GM19239 (cell line): ENCODE measurements at regions not wholly inside any gene's neighbourhood (a gene's known extent, or its start where the extent isn't known, plus 50 kb on each side); places are given as distances from the start of the nearest gene placed in this dataset.

Source experiments
- DNase-seq: peaks from one replicate; pipeline ENCODE4 v3.0.0; 2011; ENCODE audit warnings: low spot score; ENCODE audit not compliant: insufficient read length
- FAIRE-seq: peaks from 2 replicates; lab custom pipeline; 2011; peaks lifted over from hg19 to GRCh38; lab: Jason Lieb, UNC

DNA sequence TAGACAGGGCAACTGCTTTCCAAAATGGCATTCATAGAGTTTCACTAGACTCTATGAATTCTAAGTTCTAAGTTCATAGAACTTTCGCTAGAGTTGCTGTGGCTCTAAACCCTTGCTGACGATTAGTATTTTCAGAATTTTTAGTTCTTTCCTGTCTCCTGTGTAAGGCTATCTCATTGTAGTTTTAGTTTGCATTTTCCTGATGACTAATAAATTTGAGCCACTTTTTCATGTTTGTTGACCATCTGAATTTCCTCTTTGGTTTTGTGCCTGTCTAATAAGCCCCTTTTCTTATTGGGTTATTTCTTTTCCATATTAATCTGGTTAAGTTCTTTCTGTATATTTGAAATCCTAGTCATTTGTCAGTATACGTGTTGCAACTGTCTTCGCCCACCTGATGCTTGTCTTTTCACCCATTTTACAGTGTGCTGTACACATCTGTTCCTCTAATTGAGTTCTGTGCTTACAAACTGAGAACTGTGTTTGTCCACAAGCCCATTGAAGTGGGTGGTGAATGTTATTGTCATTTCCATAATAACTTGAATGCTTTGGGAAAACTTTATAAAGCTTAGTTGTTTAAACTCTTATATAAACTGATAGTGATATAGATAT lies 177.7 kb upstream of the CDYL start:
- DNase-seq = no peak
- no peak for FAIRE-seq

DNA sequence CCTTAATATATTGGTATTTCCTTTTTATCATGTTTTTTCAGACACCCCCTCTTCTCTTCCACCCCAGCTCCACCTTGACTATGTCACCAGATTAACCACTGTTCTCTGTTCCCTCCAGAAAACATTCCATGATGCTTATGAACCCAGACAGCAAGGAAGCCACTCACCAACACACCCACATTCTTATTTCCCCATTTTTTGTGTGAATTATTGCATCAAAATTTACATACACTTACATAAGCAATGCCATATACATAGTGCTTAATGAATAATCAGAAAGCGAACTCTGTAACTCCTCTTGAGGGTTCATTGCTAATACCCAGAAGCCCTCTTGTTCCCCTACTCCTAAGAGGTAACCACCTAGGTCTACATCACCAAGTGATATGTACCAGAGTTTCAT lies 182.3 kb upstream of the CDYL start:
- DNase-seq (no peak), FAIRE-seq (no peak)

DNA sequence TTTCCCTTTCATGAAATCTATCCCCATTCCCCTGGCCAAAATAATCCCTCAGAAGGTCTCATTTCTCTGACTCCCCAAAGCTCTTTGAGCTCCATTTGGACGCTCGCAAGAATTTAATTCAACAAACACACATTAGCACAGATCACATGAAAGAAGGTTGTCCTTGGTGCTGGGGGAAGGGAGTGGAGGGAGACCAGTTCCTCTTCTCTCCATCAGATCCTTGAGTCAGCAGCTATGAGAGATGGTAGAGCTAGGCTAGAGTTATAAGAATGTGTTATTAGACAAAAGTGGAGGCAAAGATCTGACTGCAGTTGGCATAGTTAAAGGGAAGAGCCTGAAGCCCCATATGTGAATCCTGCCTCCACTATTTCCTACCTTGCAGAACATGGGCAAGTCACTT lies 184.2 kb upstream of the CDYL start:
- DNase-seq = no peak
- FAIRE-seq = no peak

DNA sequence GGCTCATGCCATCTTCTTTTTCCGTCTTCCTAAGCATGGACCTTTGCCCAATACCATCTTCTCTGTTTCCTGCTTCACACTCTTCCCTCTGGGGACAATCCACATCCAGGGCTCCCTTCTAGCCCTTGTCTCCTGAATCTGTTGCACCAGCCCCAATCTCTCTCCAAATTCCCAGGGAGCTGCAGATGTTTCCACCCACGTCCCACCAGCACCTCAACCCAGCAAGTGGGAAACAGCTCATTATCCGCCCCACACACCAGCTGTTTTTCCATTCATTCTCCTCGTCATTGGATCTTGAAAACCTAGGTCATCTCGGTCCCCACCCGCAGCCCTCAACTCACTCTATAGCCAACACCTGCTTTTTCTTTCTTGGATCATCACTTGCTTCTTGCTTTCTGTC lies 185.0 kb upstream of the CDYL start:
- DNase-seq (no peak), FAIRE-seq (no peak)

DNA sequence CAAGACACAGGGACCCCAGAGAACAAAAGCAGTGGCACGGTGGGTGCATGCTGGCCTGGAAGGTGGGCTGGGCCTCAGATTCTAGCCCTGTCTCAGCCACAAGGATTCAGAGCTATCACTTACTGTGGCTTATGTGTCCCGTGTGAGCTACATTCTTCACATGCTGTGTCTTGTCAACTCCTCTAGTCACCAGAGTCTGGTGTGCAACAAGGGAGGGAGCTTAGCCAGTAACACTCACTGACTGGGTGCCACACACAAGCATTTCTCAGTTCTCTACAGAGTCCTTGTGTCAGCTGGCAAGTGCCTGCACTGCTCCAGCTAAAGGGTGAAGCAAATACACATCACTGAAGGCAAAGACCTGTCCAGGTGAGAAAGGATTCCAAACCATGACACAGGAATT lies 186.9 kb upstream of the CDYL start:
- no peak for FAIRE-seq
- DNase-seq = no peak

DNA sequence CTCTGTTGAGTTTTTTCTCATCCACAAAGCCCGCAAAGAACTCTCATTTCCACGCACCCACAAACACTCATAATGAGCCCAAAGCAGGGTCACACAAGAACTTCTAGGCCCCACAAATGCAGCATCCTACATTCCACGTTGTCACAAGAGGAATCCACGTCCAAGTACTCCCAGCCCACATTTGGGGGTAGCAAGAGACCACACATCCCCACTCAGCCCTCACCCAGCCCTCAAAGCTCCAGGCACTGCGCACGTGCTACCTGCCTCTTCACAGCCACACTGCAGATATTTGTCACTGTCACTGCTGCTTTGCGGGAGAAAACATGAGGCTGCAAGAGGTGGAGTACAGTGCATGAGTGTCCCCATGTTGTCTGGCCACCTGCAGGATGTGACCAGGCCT lies 187.6 kb upstream of the CDYL start:
- DNase-seq = no peak
- FAIRE-seq = no peak

DNA sequence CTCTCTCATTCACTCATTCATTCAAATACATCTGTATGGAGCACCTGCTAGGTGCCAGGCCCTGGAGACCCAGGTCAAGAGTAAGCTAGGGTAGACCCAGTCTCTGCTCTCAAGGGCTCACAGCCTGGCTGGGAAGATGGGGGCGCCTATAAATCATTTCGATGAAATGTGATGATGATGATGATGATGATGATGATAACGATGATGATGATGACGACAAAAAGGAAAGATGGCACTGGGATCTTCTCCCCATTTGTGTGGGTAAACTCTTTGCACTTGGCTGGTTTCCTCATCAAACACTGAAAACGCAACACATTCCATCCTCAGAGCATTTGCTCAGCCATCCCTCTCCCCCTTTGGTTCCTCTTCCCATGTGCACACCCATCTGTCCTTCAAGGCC lies 188.0 kb upstream of the CDYL start:
- FAIRE-seq = no peak
- DNase-seq = no peak

DNA sequence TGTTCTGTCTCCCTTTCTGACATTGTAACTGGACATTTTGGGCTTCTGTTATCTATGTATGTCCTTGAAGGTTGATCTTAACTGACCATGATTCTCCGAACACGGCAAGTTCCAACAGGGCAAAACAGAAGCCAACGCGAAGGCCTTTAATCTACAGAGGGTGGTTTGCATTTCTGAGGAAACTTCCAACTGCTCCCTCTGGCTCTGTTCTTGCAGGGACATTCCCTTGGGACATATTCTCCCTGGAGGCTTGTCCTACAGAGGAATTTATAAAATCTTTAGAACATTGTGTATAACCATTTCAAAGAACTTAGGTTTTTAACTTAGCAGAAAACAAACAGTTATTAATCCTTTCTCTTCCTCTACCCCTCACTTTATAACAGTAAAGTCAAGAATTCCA lies 189.0 kb upstream of the CDYL start:
- DNase-seq (no peak), FAIRE-seq (no peak)

DNA sequence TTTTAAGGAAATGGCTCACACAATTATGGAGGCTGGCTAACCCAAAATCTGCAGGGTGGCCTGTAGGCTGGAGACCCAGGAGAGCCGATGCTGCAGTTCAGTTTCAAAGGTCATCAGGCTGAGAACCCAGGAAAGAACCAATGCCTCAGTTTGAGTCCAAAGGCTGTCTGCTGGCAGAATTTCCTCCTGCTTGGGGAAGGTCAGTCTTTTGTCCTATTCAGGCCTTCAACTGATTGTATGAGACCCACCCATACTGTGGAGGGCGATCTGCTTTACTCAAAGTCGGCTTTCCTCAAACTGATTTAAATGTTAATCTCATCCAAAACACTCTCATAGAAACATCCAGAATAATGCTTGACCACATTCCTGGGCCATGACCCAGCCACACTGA lies 189.7 kb upstream of the CDYL start:
- DNase-seq = no peak
- FAIRE-seq = no peak

DNA sequence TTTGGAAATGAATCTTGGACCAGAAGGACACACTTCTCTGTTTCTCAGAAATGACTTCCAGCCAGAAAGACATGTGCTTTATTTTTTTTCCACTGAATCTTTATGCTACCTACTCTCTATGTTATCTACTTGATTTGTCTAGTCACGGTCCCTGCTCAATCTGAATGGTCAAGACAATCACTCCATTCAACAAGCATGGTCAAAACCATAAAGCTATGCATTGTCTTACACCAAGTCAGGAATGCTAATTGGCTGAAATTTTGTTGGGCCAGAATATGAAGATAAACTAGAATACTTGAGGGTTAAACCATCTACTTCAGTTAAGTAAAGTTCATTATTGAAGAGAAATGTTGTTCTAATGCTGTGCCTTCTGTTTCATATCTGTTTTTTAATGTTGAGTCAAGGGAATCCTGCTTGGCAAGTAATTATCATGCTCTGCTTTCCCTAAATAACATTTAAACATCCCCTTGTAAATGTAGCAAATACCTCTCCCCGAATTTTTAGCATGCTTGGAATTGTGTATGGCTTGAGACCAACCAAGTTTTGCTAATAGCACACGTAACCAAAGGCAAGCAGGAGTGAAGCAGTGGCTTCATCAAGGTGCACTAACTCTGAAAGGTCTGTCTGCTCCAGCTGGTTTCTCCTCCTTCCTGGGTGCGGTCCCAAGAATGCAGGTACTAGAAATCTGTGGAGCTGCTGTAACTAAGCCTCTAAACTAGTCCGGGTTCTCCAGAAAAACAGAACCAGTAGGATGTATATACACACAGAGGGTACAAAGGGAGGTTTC lies 190.3 kb upstream of the CDYL start:
- DNase-seq = no peak
- FAIRE-seq = no peak

DNA sequence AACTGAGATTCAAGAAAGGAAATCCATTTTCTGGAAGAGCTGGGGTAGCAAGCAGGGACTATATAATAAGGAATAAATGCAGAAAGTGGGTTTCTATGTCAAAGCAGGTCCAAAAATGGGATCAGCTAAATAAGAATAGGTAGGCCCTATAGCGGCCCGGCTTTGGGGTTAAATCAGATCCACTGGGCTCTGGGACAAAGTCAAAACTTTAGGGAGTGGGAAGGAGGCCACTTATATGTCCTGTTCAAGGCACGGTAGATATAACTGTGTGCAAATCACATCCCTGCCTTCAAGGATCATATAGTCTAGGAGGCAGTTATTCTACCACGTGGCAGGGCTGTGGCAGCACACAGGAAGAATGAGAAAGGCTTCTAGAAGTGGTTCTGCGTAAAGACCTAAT lies 191.4 kb upstream of the CDYL start:
- FAIRE-seq (no peak), DNase-seq (no peak)

DNA sequence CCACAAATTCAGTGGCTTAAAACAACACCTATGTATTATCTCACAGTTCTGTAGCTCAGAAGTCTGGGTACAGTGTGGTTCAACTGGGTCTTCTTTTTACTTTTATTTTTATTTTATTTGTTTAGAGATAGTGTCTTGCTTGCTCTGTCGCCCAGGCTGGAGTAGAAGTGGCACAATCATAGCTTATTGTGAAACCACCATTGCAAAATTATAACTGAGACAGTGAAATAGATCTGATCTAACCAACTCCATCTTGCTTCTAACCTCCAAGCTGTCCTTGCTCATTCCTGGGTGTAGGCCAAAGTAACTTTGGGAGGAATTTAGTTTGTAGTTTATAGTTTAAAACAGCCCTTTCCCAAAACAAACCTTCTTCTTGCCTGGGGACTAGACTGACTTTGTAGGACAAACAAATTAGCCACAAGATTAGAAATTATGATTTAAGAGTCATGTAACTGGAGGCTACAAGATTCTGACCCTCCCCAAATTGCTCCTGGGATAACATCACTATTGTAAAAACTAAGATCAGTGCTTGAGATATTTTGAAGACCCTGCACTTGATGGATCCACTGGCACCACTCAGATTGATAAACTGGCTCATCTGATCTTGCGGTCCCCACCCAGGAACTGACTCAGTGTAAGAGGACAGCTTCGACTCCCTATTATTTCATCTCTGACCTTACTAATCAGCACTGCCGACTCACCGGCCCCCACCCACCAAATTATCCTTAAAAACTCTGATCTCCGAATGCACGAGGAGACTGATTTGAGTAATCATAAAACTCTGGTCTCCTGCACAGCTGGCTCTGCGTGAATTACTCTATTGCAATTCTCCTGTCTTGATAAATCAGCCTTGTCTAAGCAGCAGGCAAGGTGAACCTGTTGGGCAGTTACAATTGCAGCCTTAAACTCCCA lies 193.4 kb upstream of the CDYL start:
- no peak for DNase-seq
- FAIRE-seq = no peak

DNA sequence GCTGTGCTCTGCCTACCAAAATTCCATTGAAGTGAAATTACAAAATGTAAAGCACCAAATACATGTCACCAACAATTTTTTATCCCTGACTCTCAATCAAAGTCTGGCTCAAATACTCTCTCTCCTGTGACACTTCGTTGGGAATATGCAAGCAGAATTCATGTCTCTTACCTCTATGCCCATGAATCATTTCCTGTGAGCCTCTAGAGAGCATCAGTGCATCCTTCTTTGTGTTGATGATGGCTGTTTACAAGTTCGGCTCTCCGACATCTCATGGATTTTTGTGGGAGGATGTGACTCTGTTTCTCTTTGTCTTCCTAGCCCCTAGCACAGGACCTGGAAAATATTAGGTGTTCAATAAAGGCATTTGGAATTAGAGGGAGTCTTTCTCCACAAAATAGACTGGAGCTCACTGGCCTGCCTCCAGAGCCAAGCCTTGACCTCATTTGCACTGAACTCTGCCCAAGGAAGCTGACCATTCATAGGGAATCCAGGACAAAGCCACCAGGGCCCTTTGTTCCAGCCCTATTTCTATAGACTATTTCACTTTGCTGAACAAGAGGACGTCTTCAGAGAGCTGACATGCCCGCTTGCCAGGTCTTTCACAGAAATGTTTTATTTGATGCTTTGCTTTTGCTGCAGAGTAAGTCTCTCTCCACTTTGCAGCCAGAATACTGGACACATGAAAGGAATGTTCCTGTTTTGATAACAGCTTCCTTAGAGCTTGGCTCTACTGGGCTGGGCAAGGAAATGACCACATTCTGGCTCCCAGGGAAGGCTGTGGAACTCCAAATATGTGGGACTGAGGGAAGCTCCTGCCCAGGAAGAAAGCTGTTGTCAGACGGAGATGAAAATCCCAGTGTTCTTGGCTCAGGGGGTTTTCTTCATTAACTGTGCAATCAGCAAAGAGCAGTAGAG lies 194.5 kb upstream of the CDYL start:
- DNase-seq = no peak
- FAIRE-seq = no peak

DNA sequence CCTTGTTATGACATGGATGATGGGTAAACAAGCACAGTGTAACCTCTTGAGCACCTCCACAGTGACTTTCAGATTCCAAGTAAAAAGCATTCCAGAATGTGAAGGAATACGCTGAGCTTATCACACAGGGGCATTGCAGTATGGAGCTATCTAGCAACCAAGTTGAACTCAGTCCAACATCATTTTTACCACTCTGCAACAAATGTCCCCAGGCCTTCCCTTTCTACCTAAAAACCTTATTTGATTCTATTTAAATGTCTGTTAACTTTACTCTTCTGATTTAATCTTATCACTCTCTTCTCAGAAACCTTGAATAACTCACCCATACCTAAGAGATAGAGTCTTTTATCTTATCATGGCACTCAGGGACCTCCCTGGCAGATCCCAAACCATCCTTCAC lies 195.8 kb upstream of the CDYL start:
- DNase-seq (no peak), FAIRE-seq (no peak)

DNA sequence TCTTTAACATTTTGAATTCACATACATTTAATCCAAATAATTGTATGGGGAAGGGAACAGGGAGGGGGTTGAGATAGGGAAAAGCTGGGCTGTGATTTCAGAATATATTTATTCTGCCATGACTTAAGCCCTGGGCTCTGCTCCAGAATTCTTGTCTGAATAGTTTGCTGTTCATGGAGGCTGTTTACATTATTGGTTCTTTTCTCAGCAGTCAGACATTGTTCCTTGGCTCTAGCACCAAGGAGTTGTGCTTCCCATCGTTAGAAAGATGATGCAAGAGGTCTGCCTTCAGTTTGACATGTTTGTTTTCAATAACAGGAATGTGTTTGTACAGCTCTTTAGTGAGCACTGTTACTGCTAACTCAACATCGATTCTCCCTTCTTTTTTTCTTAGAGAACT lies 198.8 kb upstream of the CDYL start:
- FAIRE-seq (no peak), DNase-seq (no peak)

DNA sequence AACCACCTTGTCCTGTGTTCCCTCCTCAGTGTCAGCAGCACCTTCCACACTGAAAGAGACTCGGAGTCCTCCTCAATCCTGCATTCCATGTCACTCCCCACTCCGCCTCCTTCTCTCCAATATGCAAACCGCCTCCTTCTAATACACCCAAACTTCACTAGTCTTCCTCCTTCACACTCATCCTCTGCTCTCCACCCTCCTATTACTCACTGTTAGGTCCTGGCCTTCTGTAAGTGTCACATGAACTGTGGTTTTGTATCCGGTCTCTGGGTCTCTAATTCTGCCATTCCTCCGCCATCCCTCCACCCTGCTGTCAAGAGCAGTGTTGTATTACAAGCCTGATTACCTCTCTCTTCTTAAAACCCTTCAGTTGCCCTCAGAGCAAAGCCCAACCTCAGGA lies 200.5 kb upstream of the CDYL start:
- no peak for DNase-seq
- FAIRE-seq = no peak

DNA sequence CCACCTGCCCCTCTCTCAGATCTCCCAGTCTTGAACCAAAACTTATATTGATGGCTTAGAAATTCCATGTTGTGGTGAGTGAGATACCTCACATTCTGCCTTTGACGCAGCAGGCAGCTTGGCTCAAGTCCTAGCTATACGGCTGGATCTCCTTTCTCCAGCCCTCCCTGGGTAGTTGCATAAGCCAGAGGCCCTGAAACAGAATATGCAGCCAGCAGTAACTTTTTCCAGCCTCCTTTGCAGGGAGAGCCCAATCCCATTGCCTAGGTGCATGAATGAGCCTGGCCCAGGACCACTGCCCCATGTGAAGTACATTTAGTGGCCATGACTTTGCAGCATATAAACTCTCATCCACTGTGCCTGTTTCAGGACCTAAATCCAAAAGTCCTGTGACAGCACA lies 202.2 kb upstream of the CDYL start:
- FAIRE-seq = no peak
- no peak for DNase-seq

DNA sequence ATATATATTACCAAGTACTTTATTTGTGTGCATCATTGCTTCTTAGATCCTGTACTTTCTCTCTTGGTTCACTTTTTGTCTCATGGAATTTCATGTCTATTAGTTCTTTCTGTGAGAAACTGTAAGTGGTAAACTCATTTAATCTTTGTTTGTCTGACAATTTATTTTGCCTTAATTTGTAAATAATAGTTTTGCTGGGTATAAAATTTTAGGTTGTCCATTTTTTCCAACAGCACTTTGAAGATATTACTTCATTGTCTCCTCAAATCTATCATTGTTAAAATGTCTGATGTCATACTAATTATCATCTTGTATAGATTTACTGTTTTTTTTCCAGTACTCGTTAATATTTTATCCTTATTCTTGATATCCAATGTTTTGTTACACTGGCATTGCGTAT lies 205.2 kb upstream of the CDYL start:
- DNase-seq (no peak), FAIRE-seq (no peak)

DNA sequence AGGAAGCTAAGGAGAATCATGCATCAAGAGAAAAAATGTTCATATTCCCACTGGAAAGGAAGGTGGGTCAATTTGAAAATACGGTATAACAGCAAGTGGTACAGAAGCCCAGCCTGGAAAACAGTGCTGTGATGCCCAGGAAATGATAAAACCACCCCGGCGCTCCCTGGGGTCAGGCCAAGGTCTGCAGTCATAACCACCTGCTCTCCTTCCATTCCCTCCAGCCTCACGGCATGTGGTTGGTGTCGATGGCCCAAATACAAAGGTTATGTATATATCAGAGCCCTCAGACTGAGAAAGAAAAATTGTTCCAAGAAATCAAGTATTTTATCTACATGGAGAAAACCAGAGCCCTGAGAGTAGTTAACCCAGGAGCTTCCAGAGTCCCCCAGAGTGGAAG lies 208.1 kb upstream of the CDYL start:
- DNase-seq (no peak), FAIRE-seq (no peak)

DNA sequence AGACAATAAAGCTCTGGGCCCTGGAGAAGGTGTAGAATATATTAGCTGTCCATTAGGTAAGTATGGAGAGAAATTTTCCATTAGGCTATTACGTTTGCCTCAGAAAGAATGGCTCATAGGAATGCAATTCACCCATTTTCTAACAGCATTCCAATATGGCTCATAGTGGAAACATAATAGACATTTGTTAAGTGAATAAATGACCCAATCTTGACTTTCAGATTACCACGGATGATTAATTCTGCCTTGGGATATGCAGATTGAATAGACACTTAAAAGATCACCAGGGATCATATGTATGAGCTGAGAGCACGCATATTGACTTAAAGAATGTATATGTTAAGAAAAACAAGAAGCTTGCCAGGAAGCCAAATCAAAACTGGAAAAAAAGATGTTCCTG lies 209.1 kb upstream of the CDYL start:
- no peak for FAIRE-seq
- DNase-seq = no peak
